Gastroesophageal sphincter (tissue), 4 donors: ENCODE measurements at regions not wholly inside any gene's neighbourhood (a gene's known extent, or its start where the extent isn't known, plus 50 kb on each side); places are given as distances from the start of the nearest gene placed in this dataset.

Experiments
- ATAC-seq: fragments of 150-250 bp; one replicate; pipeline ENCODE4 v1.9.1; 2016; ENCODE audit warnings: mild to moderate bottlenecking, moderate library complexity
- H3K27ac ChIP-seq, 4 donors: fragments of 200-600 bp; sonication (generic) in 3 of 4; 1 replicate in 3 of 4; 2 replicates in 1 of 4; pipeline ENCODE4 v1.5.1; 2016 to 2019
- H3K27me3 ChIP-seq: fragments of 200-600 bp; sonication (generic); one replicate; pipeline ENCODE4 v1.5.1; 2019
- H3K36me3 ChIP-seq, 2 donors: fragments of 200-600 bp; sonication (generic); one replicate each; pipeline ENCODE4 v1.5.1; 2019; ENCODE audit warnings: control low read depth in 1 of 2
- H3K4me1 ChIP-seq, 3 donors: fragments of 200-600 bp; sonication (generic); 1 replicate in 2 of 3; 2 replicates in 1 of 3; pipeline ENCODE4 v1.5.1; 2016 to 2019; ENCODE audit warnings: control low read depth in 2 of 3
- H3K4me3 ChIP-seq, 2 donors: fragments of 200-600 bp; sonication (generic); one replicate each; pipeline ENCODE4 v1.5.1; 2019; ENCODE audit warnings: mild to moderate bottlenecking in 1 of 2, moderate library complexity in 1 of 2
- H3K9me3 ChIP-seq, 3 donors: fragments of 200-600 bp; sonication (generic); one replicate each; pipeline ENCODE4 v1.5.1; 2017 to 2019; ENCODE audit warnings: control low read depth in 2 of 3
- CTCF ChIP-seq, 4 experiments: fragments of 200-600 bp in 2 of 4; fragments of 450-650 bp in 2 of 4; sonication (generic) in 1 of 4; IDR thresholded peaks; one replicate each; pipeline ENCODE4 v1.5.1; 2017 to 2019; ENCODE audit warnings: antibody characterized with exemption in 4 of 4, mild to moderate bottlenecking in 2 of 4, moderate library complexity in 2 of 4
- EP300 ChIP-seq: sonication (generic); formaldehyde crosslinking; IDR thresholded peaks from one replicate; pipeline ENCODE4 v1.6.1; 2017; ENCODE audit warnings: antibody characterized with exemption, mild to moderate bottlenecking
- POLR2A ChIP-seq, 2 donors: fragments of 450-650 bp; IDR thresholded peaks; one replicate each; pipeline ENCODE4 v1.6.1; 2017; ENCODE audit warnings: antibody characterized with exemption in 2 of 2, mild to moderate bottlenecking in 2 of 2, moderate library complexity in 1 of 2
- POLR2AphosphoS5 ChIP-seq: sonication (generic); formaldehyde crosslinking; IDR thresholded peaks from one replicate; pipeline ENCODE4 v1.6.1; 2017; ENCODE audit warnings: antibody characterized with exemption
- WGBS, 2 donors: methylation state at CpG; one replicate each; pipeline ENCODE4 v1.1.5; 2018; ENCODE audit warnings: low coverage in 1 of 2; 5-methylcytosine and 5-hydroxymethylcytosine counted together

DNA sequence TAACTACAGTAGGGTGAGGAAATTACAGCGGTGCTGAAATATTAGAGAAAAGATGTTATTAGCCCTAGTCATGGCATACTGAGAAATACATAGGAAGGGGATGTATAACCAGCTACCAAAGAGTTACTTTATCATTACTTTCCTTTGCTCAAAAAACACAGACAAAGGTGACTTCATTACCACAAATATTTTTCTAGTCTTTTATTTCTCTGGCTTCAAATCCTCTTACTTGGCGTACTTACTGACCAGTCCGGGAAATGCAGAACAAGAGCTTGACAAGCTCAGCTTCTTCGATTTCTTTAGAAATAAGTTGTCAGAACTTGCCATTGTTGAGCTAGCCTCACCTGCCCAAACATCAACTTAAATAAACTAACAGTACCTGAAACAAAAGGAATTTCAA lies 142.1 kb upstream of the TMCO5A start:
- Histone ChIP-seq H3K4me1 (no peaks in the 10 kb centered on the region), H3K9me3 (no peaks in the 10 kb centered on the region), H3K4me3 (no peak overlapping the region), H3K27ac (no peak overlapping the region), H3K36me3 (no peaks in the 10 kb centered on the region), H3K27me3 (no peaks in the 10 kb centered on the region)
- TF ChIP-seq POLR2AphosphoS5 = no peak
- TF ChIP-seq POLR2A (IDR thresholded peaks at IDR 0.05) = no peak
- TF ChIP-seq CTCF (IDR thresholded peaks at IDR 0.05) = no peak
- no peak for TF ChIP-seq EP300
- 68 to 86% methylated on average over 3 to 4 of the region's 4 CpGs for WGBS, 2 donors
- no peak for ATAC-seq

DNA sequence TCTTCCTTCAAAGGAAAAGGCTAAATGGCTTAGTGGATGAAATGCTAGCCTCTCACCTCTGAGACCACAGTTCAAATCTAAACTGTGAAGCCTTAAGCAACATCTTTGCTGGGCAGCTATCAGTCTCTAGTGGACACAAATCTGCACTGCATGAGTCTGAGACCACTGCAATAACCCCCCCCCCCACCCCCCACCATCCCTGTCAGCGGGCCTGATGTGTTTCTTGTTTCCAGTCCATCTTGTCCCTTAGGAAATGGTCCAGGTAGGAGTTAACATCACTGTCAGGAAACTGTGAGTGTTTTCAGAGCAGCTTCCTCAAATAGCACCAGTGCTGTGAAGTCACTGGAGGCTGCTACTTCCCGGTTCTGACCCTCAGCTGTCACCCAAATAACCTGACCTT lies 140.6 kb upstream of the TMCO5A start:
- no peak for ATAC-seq
- 8 to 17% methylated on average over 2 of the region's 2 CpGs for WGBS, 2 donors
- H3K36me3 ChIP-seq = no peaks in the 10 kb centered on the region
- H3K4me1 ChIP-seq = no peaks in the 10 kb centered on the region
- no peaks in the 10 kb centered on the region for H3K27me3 ChIP-seq
- H3K27ac ChIP-seq = no peak overlapping the region
- TF ChIP-seq POLR2AphosphoS5 = no peak
- TF ChIP-seq POLR2A (IDR thresholded peaks at IDR 0.05) = no peak
- no peak for TF ChIP-seq EP300
- TF ChIP-seq CTCF (IDR thresholded peaks at IDR 0.05) = no peak
- no peak overlapping the region for H3K4me3 ChIP-seq
- H3K9me3 ChIP-seq = peaks cover 0 to 5% (median 0%) of the 10 kb centered on the region in 3 donors

GRCh38 chr15:37794947-37795346 lies 139.5 kb upstream of the TMCO5A start:
- Histone ChIP-seq H3K27ac (no peak overlapping the region), H3K9me3 (peaks cover 0 to 5% (median 0%) of the 10 kb centered on the region in 3 donors), H3K4me3 (no peak overlapping the region), H3K36me3 (no peaks in the 10 kb centered on the region), H3K4me1 (no peaks in the 10 kb centered on the region), H3K27me3 (no peaks in the 10 kb centered on the region)
- 7 to 27% methylated on average over 1 of the region's 1 CpG for WGBS, 2 donors
- ATAC-seq = no peak
- TF ChIP-seq EP300 (no peak), CTCF (IDR thresholded peaks at IDR 0.05) (no peak), POLR2AphosphoS5 (no peak), POLR2A (IDR thresholded peaks at IDR 0.05) (no peak)

- 57 to 62% methylated on average over 3 of the region's 3 CpGs for WGBS, 2 donors
- Histone ChIP-seq H3K4me3 (no peak overlapping the region), H3K27ac (no peak overlapping the region), H3K36me3 (no peaks in the 10 kb centered on the region), H3K4me1 (no peaks in the 10 kb centered on the region), H3K9me3 (peaks cover 0 to 5% (median 0%) of the 10 kb centered on the region in 3 donors), H3K27me3 (no peaks in the 10 kb centered on the region)
- TF ChIP-seq POLR2AphosphoS5 (no peak), POLR2A (IDR thresholded peaks at IDR 0.05) (no peak), CTCF (IDR thresholded peaks at IDR 0.05) (no peak), EP300 (no peak)
- no peak for ATAC-seq
Measured at GRCh38 chr15:37801529-37801928, 132.9 kb upstream of the TMCO5A start.

GRCh38 chr15:37806808-37807207 lies 127.6 kb upstream of the TMCO5A start:
- no peaks in the 10 kb centered on the region for H3K4me1 ChIP-seq
- no peak overlapping the region for H3K27ac ChIP-seq
- no peak overlapping the region for H3K4me3 ChIP-seq
- H3K9me3 ChIP-seq = no peaks in the 10 kb centered on the region
- 56% methylated on average over 1 of the region's 1 CpG; no CpG with 5 or more reads in 1 of the 2 donors for WGBS, 2 donors
- H3K36me3 ChIP-seq = no peaks in the 10 kb centered on the region
- ATAC-seq = no peak
- no peaks in the 10 kb centered on the region for H3K27me3 ChIP-seq
- no peak for TF ChIP-seq POLR2A (IDR thresholded peaks at IDR 0.05)
